NCI-H1105 treated with DMSO at 0.1 percent for 48 hours (cell line): ENCODE measurements at regions not wholly inside any gene's neighbourhood (a gene's known extent, or its start where the extent isn't known, plus 50 kb on each side); places are given as distances from the start of the nearest gene placed in this dataset.
"Not testable (repeated sequence)": the region's sequence is repeated elsewhere in the genome, so short reads cannot be mapped to it uniquely, and the experiment has no call there.

Experiments used
- DNase-seq: peaks from one replicate; lab custom pipeline; 2025; lab: John Stamatoyannopoulos, UW

DNA sequence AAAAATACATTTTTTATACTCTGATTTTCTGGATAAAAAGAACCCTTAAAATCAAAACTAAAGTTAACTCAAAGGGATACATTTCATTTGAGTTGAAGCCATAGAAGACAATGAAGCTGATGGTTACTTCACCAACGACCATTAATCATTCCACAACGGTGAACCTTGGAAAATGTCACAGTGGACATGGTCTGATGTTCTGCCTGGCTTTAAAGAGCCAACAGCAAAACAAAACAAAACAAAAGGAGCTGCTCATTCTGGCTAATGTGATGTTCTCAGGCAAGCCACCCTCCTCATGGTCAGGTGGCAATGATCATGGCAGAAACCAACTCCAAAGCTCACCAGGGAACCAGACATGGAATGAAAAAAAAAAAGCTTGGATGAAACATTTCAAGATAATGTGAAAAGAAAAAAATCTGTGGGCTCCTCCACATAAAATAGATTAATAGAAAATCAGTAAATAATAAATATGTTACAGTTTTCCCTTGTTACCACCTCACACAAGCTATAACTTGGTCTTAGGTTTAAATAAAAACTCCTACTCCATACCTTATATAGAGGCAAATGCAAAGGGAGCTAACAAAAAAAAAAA lies 90.1 kb upstream of the SERTAD2 start:
- DNase-seq: no peak

DNA sequence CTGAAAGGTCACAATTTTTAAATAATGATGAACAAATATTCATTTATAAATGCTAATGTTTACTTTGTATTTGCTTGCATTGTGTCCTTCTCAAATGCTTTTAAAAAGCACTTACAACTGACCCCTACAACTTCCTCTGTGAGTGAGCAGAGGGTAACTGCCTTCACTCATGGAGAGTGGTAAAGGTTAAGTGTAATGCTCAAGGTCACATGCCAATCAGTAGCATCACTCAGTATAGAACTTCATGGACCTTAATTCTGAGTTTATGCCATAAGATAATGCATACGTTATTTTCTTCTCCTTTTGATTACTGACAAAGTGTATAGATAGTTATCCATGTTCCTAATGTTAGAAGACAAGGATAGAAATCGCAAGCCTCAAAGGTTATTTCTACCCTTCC lies 91.8 kb upstream of the SERTAD2 start:
- no peak for DNase-seq

DNA sequence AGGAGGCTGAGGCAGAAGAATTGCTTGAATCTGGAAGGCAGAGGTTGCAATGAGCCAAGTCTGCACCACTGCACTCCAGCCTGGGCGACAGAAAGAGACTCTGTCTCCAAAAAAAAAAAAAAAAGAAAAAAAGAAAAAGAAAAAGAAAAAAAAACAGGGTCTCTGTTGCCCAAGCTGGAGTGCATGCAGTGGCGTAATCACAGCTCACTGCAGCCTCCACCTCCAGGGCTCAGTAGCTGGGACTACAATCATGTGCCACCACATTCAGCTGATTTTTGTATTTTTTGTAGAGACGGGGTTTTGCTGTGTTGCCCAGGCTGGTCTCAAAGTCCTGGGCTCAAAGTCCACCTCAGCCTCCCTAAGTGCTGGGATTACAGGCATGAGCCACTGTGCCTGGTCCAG lies 94.0 kb upstream of the SERTAD2 start:
- not testable (repeated sequence) for DNase-seq

DNA sequence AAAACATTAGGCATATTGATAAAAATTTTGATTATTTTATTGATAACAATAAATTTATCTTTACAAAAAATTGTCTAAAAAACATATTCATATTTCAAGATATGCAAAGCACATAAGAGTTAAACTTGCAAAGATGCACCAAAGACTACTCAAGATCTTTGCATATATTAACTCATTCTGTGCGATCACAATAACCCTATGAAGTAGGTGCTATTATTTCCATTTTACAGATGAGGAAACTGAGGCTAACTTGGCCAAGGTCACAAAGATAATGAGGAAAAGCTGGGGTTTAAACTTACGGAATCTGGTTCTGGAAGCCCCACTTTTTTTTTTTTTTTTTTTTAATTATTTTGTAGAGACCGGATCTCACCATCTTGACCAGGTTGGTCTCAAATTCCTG lies 94.4 kb upstream of the SERTAD2 start:
- DNase-seq: no peak

DNA sequence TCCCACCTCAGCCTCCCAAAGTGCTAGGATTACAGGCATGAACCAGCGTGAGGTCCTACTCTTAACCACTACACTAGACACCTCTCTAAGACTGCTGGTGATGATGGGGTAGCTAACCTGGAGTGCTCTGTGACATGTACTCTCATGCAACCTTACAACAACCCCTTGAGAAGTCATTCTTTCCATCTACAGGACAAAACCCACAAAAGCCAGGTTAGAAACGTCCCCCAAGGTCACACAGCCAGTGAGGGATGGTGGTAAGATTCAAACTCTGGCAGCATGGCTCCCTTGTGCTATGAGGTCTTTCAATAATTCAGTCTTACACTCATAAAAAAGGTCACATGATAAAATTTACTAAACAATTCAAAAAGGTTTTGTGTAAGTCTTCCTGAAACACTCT lies 94.8 kb upstream of the SERTAD2 start:
- DNase-seq: no peak

DNA sequence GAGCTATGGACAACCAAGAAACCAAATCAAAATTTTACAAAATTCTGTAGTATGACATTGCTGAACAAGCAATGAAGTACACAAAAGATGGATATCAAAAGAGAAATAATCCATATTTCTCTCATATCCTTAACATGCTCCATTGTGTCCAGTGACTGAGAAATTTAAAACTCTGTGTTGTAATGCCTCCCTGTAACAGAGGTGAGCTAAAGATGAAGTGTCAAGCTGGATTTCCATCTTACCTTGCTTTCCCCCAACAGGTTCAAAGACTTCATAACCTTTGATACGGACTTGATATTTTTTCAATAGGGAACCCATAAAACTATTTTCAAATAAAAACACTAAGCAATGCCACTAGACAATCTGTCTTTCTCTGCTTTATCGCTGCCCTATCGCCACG lies 95.7 kb upstream of the SERTAD2 start:
- no peak for DNase-seq

DNA sequence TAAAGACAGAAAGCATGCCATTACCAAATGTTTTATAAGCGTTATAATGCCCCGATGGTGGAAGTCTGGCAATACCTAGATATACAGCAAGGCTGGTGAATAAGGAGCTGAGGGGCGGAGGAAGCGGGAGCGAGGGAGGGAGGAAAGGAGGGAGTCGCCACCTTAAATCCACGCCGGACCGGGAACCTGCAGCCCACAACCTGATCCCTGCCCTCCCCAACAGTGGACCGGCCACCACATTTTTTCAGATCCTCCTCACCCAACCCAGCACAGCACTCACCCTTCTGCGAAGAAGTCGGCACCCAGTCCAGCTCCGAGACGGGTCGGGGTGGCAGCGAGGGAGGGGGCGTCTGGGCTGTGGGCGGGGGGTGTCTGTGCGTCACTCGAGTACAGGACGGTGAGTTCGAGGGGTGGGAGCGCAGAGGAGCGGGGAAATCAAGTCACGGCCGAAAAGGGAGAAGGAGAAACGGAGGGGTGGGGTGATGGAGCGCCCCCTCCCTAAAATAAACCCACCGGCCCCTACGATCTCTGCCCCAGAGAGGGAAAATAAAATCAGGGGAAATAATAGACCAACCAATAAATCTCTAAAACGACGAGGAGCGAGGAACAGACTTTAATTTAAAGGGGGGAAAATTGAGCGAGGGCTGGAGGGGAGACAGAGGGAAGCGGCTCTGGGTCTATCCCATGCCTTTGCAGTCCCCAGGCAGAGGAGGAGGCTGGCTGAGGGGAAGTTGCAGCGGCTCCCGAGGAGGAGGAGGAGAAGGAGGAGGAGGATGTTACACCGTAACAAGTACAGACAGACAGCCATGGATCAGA lies 96.5 kb upstream of the SERTAD2 start:
- DNase-seq: peak; percentile 6

DNA sequence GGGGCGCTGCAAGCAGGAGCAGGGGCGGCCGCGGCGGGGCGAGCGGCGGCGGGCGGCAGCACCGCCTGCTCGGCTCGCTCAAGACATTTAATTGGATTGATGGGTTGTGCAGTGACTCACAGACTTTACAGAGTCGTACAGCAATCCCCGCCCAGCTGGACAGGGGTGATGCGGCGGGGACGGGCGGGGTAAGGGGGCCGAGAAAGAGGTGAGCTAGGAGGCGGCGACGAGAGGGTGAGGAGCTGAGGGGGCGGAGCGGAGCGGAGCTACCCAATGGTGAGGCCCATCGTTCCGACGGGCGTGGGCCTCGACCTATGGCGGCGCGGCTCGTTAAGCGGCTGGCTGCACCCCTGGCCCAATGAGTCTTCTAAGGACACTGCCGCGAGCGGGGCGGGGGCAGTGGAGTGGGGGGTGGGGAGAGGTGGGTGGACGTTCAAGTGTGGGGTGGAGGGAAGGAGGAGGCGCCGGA lies 97.1 kb upstream of the SERTAD2 start:
- peak; percentile 100 for DNase-seq

DNA sequence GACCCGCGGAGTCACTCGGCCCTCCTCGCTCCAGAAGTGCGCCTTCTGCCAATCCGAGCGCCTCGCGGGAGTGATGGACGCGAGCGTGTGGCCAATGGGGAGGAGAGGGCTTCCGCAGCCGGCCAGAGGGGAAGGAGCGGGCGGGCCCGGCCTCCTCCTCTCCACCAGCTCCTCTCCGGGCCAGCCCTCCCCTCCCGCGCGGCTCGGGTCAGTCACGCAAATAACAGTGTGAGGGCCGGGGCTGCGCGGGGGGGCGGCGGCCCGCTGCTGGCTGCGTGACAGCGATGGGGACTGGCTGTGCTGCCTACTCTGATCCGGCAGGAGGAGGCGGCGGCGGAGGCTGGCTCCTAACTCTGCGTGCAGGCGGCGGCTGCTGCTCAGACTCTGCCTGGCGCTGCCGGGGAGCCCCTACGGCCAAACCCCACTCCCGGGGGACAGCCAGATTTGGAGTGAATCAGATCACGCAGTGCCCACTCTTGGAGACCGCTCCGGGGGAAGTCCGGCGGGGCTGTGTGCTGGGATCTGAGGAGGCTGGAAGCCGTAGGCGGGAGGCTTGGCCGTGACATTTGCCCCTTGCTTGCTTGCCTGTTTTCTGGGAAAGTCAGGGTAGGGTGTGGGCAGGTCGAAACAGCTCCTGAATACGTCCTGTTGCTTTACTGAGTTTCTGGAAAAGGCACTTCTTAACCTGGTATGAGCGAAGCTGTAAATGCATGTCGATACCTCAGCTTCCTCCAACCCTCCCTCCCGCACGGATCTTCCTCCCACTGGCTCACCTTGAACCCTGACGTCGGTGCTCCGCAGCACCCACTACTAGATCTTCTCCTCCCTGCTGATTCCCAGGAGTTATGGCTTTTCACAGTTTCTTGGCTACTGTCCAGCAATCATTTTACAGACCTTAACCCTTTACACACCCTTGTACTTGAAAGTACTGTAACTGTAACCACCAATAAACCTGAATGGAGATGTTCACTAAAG lies 97.9 kb upstream of the SERTAD2 start:
- peak; percentile 100 for DNase-seq

DNA sequence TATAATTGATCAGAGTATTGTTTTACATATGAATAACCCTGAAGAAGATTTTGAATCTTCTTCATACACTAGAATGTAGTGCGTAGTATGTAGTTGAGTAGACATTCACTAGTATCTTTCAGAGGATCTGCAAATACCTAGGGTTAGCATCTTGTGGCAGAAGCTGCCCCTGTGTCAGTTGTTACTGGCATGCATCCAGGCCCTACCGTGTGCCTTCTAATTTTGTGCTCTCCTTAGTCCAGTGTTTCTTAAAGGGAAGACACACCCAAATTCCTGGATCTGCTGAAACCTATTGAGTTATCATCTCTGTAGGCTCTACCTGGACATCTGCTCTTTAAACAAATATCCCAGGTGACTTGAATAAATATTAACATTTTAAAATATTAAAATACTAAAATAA lies 99.7 kb upstream of the SERTAD2 start:
- no peak for DNase-seq

DNA sequence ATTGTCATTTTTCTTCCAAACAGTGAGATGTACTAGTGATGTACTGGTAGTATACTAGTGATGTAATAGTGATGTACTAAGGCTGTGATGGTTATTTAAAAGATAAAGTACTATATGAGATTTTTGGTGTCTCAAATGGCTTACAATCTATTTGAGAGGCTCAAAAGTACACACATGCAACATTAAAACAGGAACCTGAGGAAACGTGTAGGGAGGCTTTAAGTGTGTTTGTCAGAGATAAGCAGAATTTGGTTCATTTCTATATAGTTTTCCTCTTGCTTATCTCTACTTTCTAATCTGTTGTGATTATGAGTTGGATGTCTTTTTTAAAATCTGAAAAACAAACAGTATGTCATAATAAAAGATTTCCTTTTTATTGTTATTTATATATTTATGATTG lies 100.9 kb upstream of the SERTAD2 start:
- no peak for DNase-seq

DNA sequence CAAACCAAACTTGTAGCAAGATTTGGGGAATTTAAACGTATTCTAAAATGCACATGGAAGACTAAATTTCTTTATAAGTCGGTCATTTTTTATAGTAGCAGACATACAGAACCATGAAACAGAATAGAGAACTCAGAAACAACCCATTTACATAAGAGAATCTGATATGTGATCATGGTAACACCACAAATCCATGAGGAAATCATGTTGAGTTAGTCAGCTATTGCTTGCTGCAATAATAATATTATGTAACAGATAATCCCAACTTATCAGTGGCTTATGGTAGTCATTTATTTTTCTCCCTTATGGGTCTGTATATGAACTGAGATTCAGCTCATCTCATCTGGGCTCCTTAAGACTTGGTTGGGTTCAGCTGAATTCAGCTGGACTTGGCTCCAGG lies 103.4 kb upstream of the SERTAD2 start:
- DNase-seq: no peak

DNA sequence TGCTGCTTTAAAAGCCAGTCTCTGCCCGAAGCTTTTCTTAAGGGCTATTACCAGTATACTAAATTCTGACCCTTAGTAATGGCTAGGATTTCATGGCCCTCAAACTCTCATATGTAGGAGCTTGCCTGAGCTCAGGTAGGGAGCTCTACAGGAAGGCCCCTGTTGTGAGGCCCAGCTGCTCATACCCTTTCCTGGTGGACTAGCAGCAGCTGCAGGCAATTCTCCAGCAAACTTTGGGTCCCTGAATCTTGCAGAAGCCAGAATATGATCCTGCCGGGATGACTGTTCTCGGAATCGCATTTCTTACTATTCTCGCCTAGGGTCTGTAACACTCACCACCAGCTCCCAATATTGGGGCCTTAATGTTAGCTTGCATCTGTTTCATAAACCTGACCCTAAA lies 106.4 kb upstream of the SERTAD2 start:
- no peak for DNase-seq

DNA sequence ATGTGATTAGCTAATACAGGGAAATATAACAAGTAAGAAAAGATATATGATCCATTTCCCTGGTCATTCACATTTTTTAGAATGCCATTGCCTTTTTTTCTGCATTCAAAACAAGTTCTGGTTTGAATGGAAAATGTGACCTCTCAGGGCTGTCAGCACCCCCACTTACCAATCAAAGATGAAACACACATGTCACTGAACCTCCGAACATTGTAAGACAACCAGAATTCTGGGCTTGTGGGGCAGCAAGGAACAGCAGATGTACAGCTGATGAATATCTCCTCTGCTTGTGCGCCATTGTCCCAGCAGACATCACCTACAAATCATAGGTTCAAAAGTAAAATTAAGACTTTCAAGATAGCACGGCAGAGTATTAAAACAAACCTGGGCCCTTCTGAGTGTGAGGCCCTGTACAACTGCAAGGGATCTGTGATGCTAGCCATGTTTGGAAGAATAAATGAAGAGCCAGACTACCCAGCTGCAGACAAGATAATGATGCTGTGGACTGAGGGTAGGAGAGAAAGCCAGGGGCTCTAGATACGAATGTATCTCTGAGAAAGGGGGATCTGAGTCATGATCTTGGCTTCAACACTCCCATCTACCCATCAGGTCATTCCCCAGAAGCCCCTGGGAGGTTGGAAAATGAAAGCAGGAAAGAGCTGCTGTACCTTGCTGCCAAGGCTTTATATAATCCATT lies 108.7 kb upstream of the SERTAD2 start:
- DNase-seq: no peak

DNA sequence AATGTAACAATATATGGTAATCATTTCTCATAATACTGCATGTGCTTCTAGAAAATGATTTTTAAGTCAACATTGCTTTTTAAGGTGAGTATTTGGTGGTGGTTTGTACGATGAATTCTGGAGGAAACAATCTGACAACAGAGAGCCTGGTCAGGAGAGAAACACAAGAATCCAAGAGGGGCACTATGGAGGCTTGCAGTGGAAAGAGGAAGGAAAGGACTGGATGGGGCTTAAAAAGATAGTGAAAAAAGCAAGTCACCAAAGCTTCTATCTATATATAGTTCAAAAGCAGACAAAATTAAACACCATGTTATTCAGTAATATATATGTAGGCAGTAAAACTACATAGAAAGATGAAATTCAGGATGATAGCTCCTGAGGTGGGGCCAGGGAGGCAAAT lies 109.4 kb upstream of the SERTAD2 start:
- DNase-seq: no peak

DNA sequence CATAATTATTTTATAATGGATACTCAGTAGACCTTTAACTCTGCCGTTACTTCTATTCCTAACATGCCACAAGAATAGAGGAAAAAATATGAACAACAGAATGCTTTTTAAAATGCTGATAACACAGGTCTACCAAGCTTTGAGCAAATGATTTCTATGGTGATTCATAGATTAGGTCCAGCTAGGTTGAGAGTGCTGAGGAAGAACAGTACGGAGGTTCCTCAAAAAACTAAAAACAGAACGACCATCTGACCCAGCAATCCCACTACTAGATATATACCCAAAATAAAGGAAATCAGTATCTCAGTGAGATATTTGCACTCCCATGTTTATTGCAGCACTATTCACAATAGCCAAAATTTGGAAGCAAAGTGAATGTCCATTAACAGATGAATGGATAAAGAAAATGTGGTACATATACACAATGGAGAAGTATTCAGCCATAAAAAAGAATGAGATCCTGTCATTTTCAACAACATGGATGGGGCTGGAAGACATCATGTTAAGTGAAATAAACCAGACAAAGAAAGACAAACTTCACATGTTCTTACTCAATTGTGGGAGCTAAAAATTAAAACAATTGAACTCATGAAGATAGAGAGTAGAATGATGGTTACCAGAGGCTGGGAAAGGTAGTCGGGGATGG lies 111.6 kb upstream of the SERTAD2 start:
- no peak for DNase-seq

DNA sequence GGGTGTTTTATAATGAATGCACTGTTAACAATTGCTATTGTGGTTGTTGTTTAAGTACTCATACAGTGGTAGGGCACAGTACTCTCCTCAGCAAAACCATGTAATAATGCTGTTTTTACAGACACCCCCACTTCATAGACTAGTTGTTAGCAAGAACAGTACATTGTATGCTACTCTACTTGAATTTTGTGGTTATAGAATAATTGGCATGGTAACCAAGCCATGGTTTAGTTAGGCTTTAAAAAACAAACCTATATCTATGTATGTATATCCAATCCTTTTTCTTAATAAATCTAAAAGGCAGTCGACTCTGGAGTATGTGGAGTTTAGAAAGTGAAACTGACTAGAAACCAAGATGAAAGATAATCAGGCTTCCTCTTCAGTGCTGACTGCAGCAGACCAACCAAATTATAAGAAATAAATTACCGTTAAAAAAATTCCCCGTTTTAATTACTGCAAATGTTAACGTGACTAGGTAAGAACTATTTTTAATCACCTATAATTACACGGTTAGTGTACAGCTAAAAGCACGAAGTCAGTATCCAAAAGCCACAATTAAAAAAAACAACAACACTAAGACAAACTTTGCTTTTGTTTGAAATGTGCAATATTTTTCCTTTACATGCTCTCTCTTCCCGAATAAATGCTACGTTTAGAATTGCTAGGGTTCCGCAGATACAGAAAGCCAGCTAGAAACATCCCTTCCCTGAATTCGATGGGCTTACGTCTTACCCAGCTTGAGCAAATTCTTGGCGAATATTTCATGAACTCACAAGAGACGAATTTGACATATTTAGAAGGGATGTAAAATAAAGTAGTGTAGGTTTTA lies 113.3 kb upstream of the SERTAD2 start:
- peak; percentile 56 for DNase-seq

DNA sequence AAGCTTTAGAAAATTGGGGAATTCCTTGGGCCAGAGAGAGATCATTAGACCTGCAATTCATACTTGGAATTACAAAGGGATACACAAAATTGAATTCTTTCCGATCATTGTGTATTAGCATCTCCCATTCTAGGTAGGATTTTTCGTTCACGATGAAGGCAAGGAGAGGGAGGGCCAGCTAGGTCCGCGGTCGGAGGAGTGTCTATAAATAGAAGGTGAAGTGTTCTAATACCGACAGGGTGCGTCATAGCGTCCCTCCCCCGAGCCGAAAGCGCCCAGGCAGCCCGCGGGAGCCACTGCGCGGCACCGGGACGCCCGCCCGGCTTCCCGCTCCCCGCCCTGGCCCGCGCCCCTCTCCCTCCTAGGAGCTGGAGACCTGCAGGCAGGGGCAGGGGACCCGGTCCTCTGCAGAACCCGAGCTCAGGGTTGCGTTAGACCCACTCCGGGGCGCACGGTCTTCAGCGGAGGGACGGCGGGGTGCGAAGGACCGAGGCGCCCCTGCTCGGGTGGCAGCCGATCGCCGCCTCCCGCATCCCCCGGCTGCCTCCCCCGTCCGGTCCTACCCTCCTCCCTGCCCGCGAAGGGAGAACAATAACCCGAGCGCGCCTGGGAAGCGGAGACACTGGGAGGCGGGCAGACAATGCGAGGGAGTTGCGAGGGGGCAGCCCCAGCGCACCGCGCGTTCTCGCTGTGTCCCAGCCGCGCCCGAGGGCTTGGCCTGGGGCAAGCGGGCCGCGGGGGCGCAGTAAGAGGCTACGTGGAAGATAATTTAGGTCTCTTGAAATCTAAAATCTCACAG lies 114.2 kb upstream of the SERTAD2 start:
- peak; percentile 81 for DNase-seq

DNA sequence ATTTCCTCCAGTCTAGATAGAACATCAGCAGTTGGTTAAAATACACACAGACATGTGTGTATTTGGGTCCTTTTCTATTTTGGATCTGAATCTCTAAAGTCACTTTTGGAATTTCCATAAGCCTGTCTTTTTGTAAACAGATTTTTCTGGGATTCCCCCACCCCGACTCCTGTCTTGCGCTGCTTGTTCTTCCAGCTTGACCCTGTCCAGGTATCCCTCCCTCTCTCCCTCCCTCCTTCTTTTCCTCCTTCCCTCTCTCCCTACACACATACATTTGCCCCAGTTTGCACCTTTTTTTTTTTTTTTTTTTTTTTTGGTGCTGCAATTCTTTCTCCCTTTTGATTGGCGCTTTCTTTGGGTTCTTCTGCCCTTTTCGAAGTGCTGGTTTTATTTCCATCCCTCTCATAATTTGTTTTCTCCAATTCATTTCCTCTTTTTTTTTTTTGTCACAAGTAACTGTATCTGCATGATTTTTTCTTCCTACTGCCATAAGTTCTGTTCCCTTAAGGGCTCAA lies 114.8 kb upstream of the SERTAD2 start:
- no peak for DNase-seq
